ENCODE measurements at regions not wholly inside any gene's neighbourhood (a gene's known extent, or its start where the extent isn't known, plus 50 kb on each side); places are given as distances from the start of the nearest gene placed in this dataset.
A peak's percentile ranks its signal among the peaks of the same experiment; 100 is the strongest.

- DNase-seq, result no peak
Measured at GRCh38 chr16:27686926-27687325, 137.0 kb downstream of the KATNIP start.

- no peak for DNase-seq
Measured at GRCh38 chr16:27687605-27688004, 137.7 kb downstream of the KATNIP start.

- no peak for DNase-seq
Measured at GRCh38 chr16:27689711-27690110, 139.8 kb downstream of the KATNIP start.

GRCh38 chr16:27690608-27691007, 140.7 kb downstream of the KATNIP start:
- DNase-seq, result peak; percentile 35

- DNase-seq, result no peak
Measured at GRCh38 chr16:27691721-27692120, 141.8 kb downstream of the KATNIP start.

GRCh38 chr16:27692576-27692975, 142.6 kb downstream of the KATNIP start:
- no peak for DNase-seq

GRCh38 chr16:27695161-27695560, 145.2 kb downstream of the KATNIP start:
- no peak for DNase-seq

GRCh38 chr16:27698266-27698665, 148.3 kb downstream of the KATNIP start:
- DNase-seq, result peak; percentile 52

GRCh38 chr16:27698746-27699145, 148.8 kb downstream of the KATNIP start:
- no peak for DNase-seq

- no peak for DNase-seq
Measured at GRCh38 chr16:27699540-27699939, 149.6 kb downstream of the KATNIP start.

- no peak for DNase-seq
Measured at GRCh38 chr16:27700304-27700995, 150.5 kb downstream of the KATNIP start.

GRCh38 chr16:27701381-27701780, 151.4 kb downstream of the KATNIP start:
- DNase-seq, result no peak

GRCh38 chr16:27703121-27703520, 153.2 kb downstream of the KATNIP start:
- DNase-seq, result no peak

GRCh38 chr16:27703545-27703944, 153.6 kb downstream of the KATNIP start:
- no peak for DNase-seq

- DNase-seq, result no peak
Measured at GRCh38 chr16:27704252-27704651, 154.3 kb downstream of the KATNIP start.

GRCh38 chr16:27706156-27706865, 156.4 kb downstream of the KATNIP start:
- no peak for DNase-seq

- no peak for DNase-seq
Measured at GRCh38 chr16:27706866-27707685, 157.1 kb downstream of the KATNIP start.

GRCh38 chr16:27708651-27709050, 158.7 kb downstream of the KATNIP start:
- no peak for DNase-seq

- DNase-seq, result no peak
Measured at GRCh38 chr16:27712251-27712711, 162.3 kb downstream of the KATNIP start.

GRCh38 chr16:27717726-27718125, 167.8 kb downstream of the KATNIP start:
- DNase-seq, result no peak

- DNase-seq, result no peak
Measured at GRCh38 chr16:27718201-27719105, 168.5 kb downstream of the KATNIP start.

GRCh38 chr16:27719106-27719445, 169.1 kb downstream of the KATNIP start:
- no peak for DNase-seq
